HG02798 (cell line): ENCODE measurements at regions not wholly inside any gene's neighbourhood (a gene's known extent, or its start where the extent isn't known, plus 50 kb on each side); places are given as distances from the start of the nearest gene placed in this dataset.
"Not testable (repeated sequence)": the region's sequence is repeated elsewhere in the genome, so short reads cannot be mapped to it uniquely, and the experiment has no call there.

Experiments
- ATAC-seq: cut with Tn5 transposase; IDR thresholded peaks from one replicate; pipeline ENCODE4 v1.9.1; 2021; ENCODE audit warnings: mild to moderate bottlenecking; ENCODE audit not compliant: unreplicated experiment, poor library complexity

DNA sequence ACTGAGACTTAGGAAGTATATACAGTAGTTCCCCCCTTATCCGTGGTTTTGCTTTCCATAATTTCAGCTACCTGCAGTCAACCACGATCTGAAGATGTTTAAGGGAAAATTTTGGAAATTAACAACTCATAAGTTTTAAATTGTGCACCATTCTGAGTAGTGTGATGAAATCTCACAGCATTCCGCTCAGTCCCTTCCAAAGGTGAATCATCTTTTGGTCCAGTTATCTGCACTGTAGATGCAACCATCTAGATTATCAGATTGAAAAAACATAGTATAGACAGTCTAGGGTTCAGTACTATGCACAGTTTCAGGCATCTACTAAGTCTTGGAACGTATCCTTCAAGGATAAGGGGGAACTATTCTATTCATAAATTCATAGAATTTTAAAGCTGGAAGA is 109.0 kb downstream of the ANXA3 start:
- no peak for ATAC-seq

DNA sequence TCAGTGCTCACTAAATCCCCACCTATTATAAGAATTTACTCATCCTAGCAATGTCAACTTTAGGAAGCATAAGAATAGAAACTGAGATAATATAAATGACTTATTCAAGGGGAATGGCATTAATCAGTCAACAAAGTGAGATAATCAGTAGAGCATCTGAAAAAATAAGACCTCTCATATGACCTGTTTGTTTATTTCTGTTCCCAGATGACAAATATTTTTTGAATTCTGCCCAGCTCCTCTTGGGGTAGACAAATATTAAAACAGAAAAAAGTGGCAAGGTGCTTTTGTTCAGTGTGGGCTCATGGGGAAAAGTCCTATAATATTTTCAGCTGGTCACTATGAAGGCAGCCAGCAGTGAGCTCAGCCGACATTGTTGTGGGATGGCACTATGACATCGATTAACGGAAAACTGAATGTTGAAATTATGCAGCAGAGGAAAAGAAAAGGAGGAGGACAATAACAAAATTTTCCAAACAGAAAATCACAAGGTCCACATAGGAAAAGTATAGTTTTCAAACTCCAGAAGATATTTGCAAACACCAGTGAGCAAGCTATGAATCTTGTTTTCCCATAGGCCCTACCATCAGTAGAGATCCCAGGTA is 109.6 kb downstream of the ANXA3 start:
- ATAC-seq, result no peak

DNA sequence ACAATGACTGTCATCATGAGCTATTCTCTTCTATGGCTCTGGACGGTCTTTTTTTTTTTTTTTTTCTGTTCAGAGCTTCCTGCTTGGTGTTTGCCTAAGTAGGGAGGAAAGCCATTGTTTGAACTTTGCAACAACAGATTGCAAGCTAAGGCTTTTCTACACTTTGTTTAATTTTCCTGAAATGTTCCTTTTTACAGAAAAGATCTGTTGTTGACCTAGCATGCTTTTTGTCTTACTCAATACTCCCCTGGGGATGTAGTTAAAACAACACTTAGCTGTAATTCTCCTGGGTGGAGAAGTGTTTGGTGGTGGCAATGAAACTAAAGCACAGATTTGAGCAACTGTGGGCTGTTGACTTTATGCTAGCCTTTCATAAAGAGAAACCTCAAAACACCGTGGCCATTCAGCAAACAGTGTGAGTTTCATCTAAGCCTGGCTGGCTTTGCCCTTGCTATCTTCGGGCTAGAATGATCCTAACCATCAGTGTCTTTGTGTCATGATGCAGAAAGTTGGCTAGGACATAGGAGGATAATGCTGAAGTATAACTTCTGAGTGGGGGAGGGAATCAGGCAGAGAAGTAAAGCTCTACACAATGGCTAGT is 110.5 kb downstream of the ANXA3 start:
- peak; percentile 89 for ATAC-seq

DNA sequence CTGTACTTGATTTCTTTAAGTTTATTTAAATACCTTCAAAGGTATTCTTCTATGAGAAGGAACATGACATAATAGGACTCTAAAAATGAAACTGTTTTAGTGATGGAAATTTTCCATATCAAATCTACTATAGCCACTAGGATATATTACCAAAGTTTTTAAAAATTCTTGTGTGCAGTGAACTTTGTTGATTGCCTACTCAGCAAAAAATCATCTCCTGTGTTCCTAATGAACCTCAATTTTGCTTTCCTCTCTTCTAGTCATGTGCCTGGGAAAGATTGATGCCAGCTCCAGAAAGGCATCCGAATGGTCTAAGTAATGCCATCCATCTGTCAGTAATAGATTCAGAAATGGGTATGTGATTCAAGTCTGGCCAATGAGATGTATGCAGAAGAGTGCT is 111.1 kb downstream of the ANXA3 start:
- ATAC-seq, result no peak

DNA sequence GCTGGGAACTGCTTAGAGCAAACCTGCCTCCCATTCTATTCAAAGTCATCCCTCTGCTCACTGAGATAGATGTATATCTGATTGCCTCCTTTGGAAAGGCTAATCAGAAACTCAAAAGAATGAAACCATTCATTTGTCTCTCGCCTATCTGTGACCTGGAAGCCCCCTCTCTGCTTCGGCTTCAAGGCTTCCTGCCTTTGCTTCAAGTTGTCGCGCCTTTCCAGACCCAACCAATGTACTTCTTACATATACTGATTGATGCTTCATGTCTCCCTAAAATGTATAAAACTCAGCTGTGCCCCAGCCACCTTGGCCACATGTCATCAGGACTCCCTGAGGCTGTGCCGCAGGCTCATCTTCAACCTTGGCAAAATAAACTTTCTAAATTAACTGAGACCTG is 111.9 kb upstream of the BMP2K start:
- ATAC-seq, result not testable (repeated sequence)

DNA sequence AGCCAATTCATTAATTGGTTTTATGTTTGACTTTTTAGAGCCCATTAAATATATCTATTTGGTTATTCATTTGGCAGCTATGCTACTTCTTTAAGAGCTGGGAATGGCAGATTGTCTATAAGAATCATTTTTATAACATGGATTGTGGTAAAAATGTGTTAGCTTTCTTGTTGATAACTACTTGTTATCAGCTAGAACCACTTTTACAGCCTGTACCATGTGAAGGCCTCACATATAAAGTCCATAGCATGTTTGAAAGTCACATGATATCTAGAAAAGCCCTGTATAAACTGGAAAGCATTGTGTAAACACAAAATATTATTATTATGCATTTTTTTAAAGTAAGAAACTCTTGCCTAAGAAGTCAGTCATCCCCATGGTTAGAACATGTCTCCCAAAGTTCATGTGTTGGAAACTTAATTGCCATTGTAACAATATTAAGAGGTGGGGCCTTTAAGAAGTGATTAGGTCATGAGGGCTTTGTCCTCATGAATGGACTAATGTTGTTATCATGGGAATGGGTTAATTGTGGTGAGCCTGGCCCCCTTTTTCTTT is 110.9 kb upstream of the BMP2K start:
- no peak for ATAC-seq

DNA sequence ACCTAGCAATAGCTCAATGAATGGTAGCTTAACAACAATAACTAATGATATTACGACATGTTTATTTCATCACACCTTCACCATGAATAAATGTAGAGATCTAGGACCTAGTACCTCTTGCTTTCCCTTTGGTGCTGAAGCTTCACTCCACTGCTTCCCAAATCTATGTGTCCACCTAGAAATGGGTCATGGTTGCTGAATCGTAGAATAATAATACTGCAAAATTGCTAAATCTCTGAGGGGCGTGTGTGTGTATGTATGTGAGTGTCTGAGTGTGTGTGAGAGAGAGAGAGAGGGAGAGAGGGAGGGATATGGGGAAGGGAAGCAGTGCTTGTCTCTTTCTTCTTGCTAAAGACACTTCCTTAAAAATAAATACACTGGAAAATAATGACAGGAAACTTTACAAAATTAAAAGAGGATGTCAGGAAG is 109.3 kb upstream of the BMP2K start:
- ATAC-seq, result no peak

DNA sequence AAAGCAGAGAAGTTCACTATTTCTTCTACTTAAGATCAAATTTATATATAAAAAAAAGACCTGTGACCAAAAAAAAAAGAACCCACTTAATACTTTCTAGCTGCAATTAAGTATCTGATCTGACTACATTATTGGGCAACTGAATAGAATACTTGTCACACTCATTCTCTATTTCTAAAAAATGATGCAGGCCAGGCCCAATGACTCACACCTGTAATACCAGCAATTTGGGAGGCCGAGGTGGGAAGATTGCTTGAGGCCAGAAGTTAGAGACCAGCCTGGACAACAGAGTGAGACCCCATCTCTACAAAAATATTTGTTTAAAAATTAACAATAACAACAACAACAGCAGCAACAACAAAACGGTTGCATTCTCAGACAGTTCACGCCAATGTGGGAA is 108.8 kb upstream of the BMP2K start:
- no peak for ATAC-seq

DNA sequence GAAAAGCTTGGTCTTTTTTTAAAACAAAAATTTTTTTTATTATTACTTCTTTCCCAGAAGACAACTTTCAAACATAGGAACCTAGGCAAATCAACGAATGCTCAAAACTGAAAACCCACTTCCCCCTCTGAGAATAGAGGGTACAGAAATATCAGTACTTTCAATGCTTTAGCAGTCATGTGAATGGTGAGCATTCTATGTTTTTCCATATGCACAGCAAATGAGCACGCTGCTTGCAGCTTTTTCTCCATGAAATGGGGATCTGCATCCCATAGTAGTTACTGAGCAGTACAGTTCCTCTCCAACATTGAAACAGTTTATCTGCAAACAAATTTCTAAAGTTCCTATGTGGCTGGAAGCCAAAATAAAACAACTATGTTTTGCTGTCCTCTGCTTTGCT is 108.4 kb upstream of the BMP2K start:
- peak; percentile 76 for ATAC-seq

DNA sequence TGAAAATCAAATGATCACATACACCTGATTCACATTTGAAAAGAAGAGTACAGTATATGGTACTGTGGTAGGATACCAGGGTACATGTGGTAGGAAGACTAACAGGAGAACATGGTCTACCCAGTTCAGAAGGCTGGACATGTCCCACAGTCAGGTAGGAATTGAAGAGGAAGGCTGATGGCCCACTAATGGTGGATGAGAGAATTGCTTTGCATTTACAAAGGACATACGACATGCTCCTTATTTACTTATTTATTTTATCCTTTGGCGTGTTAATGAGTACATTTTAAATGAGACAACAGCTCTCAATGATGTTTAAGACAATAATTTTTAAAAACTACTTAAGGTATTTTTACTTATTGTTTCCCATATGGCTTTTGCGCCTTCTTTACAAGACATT is 106.7 kb upstream of the BMP2K start:
- no peak for ATAC-seq

DNA sequence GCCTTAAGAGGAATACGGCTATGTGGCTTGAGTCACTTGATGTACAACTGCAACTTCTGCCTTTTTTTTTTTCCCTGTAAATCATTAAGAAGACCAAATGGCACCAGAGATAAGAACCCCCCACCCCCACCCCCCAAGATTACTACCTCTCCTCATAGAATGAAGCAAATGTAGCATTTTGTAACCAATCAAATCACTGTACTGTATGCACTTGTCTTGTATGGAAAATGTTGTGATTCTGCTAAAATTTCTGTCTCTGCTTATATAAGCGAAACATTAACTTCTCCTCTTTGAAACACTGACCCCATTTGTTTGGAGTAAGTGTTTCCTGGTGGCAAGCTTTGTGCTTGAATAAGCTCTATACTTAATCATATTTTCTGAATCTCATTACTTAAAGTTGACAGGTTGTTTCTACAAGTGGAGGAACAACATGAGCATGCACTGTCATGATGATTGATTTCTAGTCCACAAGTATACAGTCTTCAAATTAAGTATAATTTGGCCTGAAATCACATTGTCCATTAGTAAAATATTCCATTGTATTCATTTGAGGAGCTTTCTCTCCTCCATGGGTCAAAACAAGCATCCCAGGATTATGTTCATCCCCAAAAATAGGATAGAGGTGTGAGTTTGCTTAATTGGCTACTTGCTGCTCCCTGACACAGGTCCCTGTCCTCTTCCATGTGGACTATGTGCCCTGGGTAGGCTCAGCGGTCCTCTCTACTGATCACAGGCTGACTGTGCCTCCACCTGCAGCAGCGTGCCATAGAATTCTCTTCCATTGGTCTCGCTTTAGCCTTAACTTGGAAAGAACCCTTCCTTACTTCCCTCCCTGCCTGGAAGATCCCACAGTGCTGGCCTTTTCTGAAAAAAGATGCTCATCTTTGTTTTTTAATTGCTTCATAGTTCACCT is 104.0 kb upstream of the BMP2K start:
- no peak for ATAC-seq

DNA sequence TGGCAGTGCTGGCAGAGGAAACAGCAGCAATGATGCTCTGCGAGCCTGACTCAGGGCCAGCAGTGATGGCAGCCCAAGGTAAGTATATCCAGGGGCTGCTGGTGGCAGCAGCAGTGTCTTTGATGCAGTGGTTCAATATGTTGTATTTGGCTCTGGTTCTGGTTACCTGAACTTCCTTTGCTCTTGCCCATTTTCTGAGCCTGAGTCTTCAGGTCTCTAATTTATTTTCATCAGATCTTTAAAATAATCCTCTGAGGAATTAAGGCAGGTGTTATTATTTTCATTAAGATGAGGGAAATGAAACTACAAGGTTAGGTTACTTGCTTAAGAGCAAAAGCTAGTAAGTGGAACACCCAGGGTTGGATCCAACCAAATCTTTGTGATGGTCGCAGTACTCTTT is 102.8 kb upstream of the BMP2K start:
- no peak for ATAC-seq

DNA sequence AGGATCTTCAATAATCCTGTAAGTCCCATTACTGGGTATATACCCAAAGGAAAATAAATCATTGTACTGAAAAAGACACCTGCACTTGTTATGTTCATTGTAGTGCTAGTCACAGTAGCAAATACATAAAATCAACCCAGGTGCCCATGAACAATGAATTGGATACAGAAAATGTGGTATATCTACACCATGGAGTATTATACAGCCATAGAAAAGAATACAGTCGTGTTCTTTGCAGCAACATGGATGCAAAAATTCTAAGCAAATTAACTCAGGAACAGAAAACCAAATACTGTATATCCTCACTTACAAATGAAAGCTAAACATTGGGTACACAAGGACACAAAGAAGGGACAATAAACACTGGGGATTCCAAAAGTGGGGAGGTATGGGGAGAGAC is 100.8 kb upstream of the BMP2K start:
- ATAC-seq, result no peak

DNA sequence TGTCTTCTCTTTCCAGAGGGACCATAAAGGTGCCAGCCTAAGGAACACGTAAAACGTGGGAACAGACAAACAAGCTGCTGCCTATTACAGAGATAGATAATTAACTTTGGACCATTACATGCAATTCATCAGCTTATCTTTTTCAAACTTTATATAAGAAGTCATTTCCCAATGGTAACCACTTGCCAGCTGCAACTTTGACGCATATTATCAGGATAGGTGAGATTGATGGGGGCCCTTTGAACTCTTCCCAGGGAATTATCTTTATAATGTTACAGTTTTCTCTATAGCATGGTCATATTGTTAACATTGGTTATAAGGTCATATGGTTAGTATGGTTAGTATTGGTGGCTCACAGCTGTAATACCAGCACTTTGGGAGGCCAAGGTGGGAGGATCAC is 94.1 kb upstream of the BMP2K start:
- ATAC-seq, result no peak

DNA sequence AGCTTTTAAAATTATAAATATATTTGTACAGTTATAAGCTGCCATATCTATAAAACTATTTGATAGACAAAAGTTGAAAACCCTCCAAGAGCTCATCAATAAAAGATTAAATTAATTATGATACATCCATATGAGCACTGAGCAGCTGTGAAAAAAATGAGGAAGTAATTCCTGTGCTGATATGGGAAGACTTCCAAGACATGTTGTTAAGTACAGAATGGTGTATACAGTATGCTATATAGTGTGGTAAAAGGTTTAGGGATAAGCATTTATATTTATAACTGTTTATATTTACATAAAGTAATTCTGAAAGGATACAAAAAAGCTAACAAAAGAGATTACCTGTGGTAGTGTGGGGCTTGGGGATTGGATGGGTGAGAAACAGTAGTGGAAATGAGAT is 92.8 kb upstream of the BMP2K start:
- ATAC-seq, result no peak

DNA sequence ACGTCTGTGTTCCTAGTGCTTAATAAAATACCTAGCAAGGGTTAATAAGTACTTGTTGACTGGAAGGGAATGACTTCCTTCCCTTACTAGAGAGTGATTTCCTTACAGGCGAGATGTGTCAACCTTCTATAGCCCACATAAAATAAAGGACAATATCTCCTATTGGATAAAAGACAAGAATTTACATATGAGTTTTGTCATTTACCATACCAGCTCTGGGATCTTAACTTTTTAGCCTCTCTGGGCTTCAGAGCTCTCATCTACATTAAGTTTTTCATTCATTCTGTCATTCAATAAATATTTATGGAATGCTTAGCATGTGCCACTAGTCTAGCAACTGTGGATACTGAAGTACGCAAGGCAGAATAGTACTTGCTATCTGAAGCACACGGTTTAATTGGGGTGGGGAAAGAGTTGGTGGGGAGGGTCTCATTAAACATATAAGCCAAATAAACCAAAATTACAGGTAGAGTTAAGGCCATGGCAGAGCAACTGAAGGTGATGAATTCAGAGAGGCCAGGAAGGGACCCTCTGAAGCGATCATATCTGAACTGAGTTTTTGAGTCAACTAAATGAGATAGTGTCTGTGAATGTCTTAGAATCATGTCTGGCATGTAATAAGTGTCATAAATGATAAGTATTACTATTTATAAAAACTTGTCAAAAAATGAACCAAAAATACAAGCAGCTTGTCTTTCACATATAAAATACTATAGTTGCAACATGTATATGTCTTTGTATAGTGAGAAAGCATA is 91.6 kb upstream of the BMP2K start:
- no peak for ATAC-seq

DNA sequence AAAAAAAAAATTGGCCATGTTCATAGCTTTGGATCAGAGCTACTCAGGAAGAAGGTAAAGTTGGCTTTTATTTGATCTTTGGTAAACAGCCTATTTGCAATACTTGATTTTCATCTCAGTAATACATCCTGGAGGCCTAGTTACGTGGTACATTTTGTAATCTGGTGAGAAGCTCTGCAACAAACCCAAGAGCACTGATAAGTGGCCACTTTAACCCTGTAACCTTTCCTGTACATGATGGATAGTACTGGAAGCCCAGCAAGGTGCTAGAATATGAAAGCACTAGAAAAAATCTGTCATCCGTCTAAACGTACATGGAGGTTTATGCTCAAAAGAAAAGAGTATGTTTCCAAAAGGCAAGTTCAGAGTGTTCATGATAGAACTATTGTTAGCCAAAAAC is 88.3 kb upstream of the BMP2K start:
- ATAC-seq, result no peak

DNA sequence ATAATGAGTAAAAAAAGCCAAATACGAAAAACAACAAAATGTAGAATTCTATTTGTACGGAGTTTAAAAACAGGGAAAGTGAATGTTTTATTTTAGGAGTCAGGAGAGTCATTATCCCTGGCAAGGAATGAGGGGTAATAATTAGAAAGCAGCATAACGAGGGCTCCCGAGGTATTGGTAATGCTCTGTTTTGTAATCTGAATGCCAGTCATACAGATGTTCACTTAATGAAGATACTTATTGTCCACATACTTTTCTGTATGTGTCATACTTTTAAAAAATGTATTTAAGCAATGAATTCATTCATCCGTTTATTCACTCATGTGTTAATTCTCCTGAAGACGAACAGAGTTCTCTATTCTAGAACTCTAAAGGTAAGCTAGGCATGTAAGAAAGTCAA is 87.8 kb upstream of the BMP2K start:
- ATAC-seq, result no peak

DNA sequence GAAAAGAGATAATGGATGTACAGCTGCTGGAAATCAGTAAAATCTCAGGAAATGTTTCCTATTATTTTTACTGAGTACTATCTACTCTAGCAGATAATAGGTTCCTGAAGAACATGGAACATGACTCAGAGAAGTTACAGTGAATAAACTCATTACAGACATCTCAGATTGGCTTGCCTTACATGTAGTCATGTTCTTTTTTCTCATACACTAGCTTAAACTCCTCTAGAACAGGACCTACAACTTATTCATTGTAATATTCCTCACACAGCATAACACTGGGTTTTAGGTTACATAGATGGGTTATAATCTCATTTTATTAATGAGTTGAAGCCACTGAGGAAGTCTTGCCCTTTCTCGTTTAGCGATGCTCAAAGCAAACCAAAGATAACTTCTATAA is 86.9 kb upstream of the BMP2K start:
- no peak for ATAC-seq

DNA sequence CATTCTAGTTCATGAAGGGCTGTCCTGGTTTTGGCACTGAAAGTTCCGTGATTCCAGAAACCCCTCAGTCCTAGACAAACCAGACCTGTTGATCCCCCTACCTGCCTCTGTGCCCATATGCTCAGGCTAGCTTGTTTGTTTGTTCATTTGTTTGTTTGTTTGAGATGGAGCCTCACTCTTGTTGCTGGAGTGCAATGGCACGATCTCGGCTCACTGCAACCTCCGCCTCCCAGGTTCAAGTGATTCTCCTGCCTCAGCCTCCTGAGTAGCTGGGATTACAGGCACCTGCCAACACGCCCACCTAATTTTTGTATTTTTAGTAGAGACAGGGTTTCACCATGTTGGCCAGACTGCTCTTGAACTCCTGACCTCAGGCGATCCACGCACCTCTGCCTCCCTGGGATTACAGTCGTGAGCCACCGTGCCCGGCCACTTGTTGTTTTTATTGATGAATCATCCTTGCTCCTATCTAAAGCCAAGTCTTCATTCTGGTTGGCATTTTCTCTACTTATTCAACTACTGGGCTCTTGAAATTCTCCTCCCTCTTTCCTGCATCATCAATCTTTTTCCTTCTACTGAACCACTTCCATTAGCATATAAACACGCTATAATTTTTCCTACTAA is 86.3 kb upstream of the BMP2K start:
- ATAC-seq, result no peak
